ENCODE measurements at regions not wholly inside any gene's neighbourhood (a gene's known extent, or its start where the extent isn't known, plus 50 kb on each side); places are given as distances from the start of the nearest gene placed in this dataset.
"Not testable (repeated sequence)": the region's sequence is repeated elsewhere in the genome, so short reads cannot be mapped to it uniquely, and the experiment has no call there.

DNA sequence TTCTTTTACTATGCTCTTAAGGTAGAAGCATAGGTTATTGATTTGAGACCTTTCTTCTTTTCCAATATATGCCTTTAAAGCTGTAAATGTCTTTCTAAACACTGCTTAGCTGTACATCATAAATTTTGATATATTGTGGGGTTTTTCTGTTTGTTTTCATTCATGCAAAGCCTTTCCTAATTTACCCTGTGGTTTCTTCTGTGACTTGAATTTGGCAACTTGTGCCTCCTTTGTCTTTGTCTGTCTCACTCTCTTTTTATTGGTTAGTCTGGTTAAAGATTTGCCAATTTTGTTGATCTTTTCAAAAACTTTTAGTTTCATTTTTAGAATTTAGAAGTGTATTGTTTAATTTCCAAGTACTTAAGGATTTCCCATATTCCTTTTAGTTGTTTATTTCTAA, 343.1 kb downstream of the OXSM start:
- TF ChIP-seq, protein P1, sequence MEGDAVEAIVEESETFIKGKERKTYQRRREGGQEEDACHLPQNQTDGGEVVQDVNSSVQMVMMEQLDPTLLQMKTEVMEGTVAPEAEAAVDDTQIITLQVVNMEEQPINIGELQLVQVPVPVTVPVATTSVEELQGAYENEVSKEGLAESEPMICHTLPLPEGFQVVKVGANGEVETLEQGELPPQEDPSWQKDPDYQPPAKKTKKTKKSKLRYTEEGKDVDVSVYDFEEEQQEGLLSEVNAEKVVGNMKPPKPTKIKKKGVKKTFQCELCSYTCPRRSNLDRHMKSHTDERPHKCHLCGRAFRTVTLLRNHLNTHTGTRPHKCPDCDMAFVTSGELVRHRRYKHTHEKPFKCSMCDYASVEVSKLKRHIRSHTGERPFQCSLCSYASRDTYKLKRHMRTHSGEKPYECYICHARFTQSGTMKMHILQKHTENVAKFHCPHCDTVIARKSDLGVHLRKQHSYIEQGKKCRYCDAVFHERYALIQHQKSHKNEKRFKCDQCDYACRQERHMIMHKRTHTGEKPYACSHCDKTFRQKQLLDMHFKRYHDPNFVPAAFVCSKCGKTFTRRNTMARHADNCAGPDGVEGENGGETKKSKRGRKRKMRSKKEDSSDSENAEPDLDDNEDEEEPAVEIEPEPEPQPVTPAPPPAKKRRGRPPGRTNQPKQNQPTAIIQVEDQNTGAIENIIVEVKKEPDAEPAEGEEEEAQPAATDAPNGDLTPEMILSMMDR (IDR thresholded peaks at IDR 0.05; ENCODE audit: low read length, missing control alignments) = no peak
- H3K4me3 ChIP-seq (replicated peaks; ENCODE audit: low read depth, low read length) = no peak overlapping the region
- no peak for DNase-seq (ENCODE audit: low read depth)

DNA sequence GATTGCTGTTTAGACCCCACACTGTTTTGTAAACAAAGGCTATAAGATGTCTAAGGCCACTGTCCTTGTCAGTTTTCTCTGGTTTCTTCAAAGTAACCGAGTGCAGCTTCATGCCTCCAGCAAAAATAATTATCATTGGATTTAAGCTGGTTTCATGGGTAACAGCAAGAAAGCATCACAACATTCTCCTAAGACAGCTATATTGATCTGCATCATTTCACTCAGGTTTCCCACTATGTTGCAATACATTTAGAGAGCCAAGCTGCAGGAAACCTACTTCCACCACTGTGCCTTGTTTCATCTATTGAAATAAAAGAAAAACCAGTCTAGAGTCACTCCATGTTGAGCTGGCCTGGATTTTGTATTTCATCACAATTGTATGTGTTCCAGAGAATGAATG, 351.4 kb downstream of the OXSM start:
- TF ChIP-seq, protein P1 (IDR thresholded peaks at IDR 0.05; ENCODE audit: low read length, missing control alignments) = no peak
- no peak overlapping the region for H3K4me3 ChIP-seq (replicated peaks; ENCODE audit: low read depth, low read length)
- DNase-seq (ENCODE audit: low read depth) = no peak

DNA sequence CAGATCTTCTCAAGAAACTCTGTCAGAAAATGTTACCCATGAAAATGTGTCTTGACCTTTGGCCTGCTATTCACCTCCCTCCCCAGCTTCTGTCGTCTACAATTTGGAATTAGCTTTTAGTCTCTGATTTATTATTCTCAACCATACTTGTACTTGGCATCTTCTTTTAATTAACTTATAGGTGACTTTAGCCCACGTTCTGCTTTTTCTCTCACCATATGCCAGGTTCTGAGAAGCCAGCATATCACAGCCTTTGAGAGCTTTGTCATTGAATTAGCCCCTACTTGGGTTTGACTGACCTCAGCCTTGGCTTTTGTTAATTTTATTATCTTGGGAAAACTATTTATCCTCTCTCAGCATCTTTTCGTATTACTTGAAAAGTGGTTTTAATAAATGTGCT, 355.9 kb downstream of the OXSM start:
- H3K4me3 ChIP-seq (replicated peaks; ENCODE audit: low read depth, low read length) = no peak overlapping the region
- TF ChIP-seq, protein P1 (IDR thresholded peaks at IDR 0.05; ENCODE audit: low read length, missing control alignments) = no peak
- no peak for DNase-seq (ENCODE audit: low read depth)

DNA sequence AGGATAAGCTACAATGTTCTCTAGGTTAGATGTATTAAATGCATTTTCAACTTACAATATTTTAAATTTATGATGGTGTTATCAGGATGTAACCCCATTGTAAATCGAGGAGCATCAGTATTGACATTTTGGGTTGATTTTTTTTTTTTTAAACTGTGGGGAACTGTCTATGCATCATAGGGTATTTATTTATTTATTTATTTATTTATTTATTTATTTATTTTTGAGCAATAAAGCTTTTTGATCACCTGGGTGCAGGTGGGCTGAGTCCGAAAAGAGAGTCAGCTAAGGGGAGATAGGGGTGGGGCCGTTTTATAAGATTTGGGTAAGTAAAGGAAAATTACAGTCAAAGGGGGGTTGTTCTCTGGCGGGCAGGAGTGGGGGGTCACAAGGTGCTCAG, 367.5 kb downstream of the OXSM start:
- not testable (repeated sequence) for DNase-seq (ENCODE audit: low read depth); H3K4me3 ChIP-seq (replicated peaks; ENCODE audit: low read depth, low read length)

DNA sequence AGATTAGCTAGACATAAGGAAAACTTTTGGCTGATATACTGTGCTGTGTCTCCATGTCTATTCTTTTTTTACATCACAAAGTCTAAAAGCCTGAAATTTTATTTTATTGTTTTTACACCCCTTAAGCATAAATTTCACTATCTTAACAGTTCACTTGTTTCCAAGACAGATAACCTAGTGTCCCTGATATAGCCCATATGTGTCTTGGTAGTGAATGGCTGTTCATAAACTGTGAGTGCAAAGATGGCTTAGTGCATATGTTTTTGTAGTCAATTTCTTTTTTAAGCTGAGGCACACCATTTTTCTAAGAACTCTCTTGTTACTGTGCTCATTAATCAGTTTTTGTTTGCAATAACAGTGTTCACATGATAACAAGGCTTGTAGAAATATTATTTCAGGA, 381.1 kb downstream of the OXSM start:
- DNase-seq (ENCODE audit: low read depth) = no peak
- no peak overlapping the region for H3K4me3 ChIP-seq (replicated peaks; ENCODE audit: low read depth, low read length)
- TF ChIP-seq, protein P1 (IDR thresholded peaks at IDR 0.05; ENCODE audit: low read length, missing control alignments) = no peak

DNA sequence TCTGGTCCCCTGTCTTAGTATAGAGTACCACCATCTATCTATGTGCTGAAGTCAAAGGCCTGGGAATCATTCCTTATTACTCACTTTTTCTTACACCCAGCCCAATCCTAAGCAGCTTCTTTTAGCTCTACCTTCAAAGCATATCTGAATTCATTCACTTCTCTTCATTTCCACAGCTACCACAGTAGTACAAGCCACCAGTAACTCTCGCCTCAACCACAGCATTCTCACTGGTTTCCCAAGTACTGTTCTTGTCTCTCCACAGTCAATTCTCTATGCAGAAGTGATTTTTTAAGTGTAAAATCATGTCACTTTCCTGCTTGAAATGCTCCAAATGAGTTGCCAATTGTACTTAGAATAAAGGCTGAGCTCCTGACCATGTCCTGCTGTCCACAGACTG, 401.7 kb downstream of the OXSM start:
- no peak overlapping the region for H3K4me3 ChIP-seq (replicated peaks; ENCODE audit: low read depth, low read length)
- DNase-seq (ENCODE audit: low read depth) = no peak
- TF ChIP-seq, protein P1 (IDR thresholded peaks at IDR 0.05; ENCODE audit: low read length, missing control alignments) = no peak

DNA sequence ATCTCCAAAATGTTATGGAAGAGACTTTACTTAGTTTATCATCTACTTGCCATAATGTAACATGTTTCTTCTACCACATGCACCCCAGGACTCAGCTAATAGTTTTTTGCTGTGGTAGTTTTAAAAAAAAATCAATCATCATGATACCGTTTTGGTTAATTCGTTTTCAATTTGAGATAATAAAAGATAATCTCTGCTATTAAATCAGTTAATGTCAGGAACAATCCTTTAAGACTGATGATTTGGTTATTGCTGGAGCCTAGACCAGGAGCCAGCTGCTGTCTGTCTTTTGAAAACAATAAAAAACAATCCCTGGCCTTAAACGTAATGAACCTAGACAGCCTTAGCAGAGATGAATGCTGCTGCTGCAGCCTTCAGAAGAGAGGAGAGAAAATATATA, 403.7 kb downstream of the OXSM start:
- TF ChIP-seq, protein P1 (IDR thresholded peaks at IDR 0.05; ENCODE audit: low read length, missing control alignments) = no peak
- H3K4me3 ChIP-seq (replicated peaks; ENCODE audit: low read depth, low read length) = no peak overlapping the region
- DNase-seq (ENCODE audit: low read depth) = no peak

DNA sequence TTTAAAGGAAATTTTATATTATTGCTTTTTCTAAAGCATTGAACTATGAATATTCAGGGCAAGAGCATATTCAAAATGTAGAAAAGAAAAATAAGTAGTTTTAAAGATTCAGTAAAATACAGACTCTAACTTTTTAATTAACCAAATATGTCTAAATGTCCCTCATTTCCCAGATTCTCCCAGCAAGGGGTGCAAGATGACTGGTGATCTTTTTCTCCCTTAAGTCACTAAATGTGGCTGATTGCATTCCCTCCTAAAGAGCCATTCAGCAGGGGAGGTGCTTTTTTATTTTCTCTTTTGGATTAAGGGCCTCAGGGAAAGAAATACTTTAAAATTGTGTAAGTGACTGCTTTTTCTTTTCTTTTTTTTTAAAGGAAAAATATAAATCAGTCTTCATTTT, 406.9 kb downstream of the OXSM start:
- no peak for DNase-seq (ENCODE audit: low read depth)
- TF ChIP-seq, protein P1 (IDR thresholded peaks at IDR 0.05; ENCODE audit: low read length, missing control alignments) = no peak
- no peak overlapping the region for H3K4me3 ChIP-seq (replicated peaks; ENCODE audit: low read depth, low read length)
